ENCODE measurements at regions not wholly inside any gene's neighbourhood (a gene's known extent, or its start where the extent isn't known, plus 50 kb on each side); places are given as distances from the start of the nearest gene placed in this dataset.

- CTCF ChIA-PET = interaction anchor here (0.8 to 1.7 kb wide), 3 partner anchors 10 to 380 kb away, joined by 3 to 5 read pairs (median 3); no protein-coding TSS in a partner anchor
Observed at GRCh38 chr5:56457887-56458812, 225.0 kb upstream of the ANKRD55 start.

DNA sequence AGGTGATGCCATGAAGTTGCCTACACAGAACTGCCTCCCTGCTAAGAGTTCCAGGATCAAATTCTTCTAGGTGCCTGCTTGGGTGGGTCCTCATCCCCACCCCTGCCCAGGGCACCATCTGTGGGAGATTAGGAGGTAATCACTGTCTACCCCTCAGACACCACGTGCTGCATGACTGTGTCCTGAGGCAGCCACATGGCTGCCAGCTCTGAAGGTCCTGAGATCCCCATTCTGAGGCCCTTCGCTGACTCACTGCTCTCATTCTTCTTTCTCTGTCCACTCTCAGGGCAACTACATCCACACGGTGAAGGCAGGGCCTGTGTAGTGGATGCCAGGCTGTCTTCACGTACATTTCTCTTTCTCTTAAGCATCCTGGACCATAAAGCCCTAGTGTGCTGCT, 222.9 kb upstream of the ANKRD55 start:
- no peaks in the 10 kb centered on the region for H3K27me3 Mint-ChIP-seq
- intact Hi-C loops (cut with DNase I, micrococcal nuclease) = no loop called here
- H3K36me3 Mint-ChIP-seq (ENCODE audit: low read depth) = no peaks in the 10 kb centered on the region
- no peak overlapping the region for H3K27ac Mint-ChIP-seq
- no peak overlapping the region for H3K4me3 Mint-ChIP-seq
- ATAC-seq = no peak
- no peak for DNase-seq
- no peaks in the 10 kb centered on the region for H3K4me1 Mint-ChIP-seq
- ChIA-PET POLR2A (no interaction called here), CTCF (no interaction called here)
- no peaks in the 10 kb centered on the region for H3K9me3 Mint-ChIP-seq (ENCODE audit: low read depth)

More at GRCh38 chr5:56457887-56458812, 225.0 kb upstream of the ANKRD55 start:
- no peak for ATAC-seq
- no peaks in the 10 kb centered on the region for H3K36me3 Mint-ChIP-seq (ENCODE audit: low read depth)
- H3K4me1 Mint-ChIP-seq = no peaks in the 10 kb centered on the region
- no peaks in the 10 kb centered on the region for H3K9me3 Mint-ChIP-seq (ENCODE audit: low read depth)
- DNase-seq = no peak
- no peak overlapping the region for H3K27ac Mint-ChIP-seq
- POLR2A ChIA-PET = no interaction called here
- H3K27me3 Mint-ChIP-seq = no peaks in the 10 kb centered on the region
- intact Hi-C loops (cut with DNase I, micrococcal nuclease) = no loop called here
- H3K4me3 Mint-ChIP-seq = no peak overlapping the region

GRCh38 chr5:56455417-56455816, 222.3 kb upstream of the ANKRD55 start:
- Mint-ChIP-seq H3K9me3 (ENCODE audit: low read depth) (no peaks in the 10 kb centered on the region), H3K27me3 (no peaks in the 10 kb centered on the region), H3K4me1 (no peaks in the 10 kb centered on the region), H3K4me3 (no peak overlapping the region), H3K36me3 (ENCODE audit: low read depth) (no peaks in the 10 kb centered on the region), H3K27ac (no peak overlapping the region)
- no peak for ATAC-seq
- CTCF ChIA-PET = no interaction called here
- POLR2A ChIA-PET = no interaction called here
- intact Hi-C loops (cut with DNase I, micrococcal nuclease) = no loop called here
- DNase-seq = no peak

GRCh38 chr5:56454219-56454862, 221.2 kb upstream of the ANKRD55 start:
- Mint-ChIP-seq H3K36me3 (ENCODE audit: low read depth) (no peaks in the 10 kb centered on the region), H3K27ac (no peak overlapping the region), H3K27me3 (no peaks in the 10 kb centered on the region), H3K4me3 (no peak overlapping the region), H3K4me1 (no peaks in the 10 kb centered on the region), H3K9me3 (ENCODE audit: low read depth) (no peaks in the 10 kb centered on the region)
- intact Hi-C loops (cut with DNase I, micrococcal nuclease) = no loop called here
- no peak for ATAC-seq
- DNase-seq = no peak
- ChIA-PET CTCF (no interaction called here), POLR2A (interaction anchor here (0.6 kb wide), 1 partner anchor 18 kb away, joined by 5 read pairs; no protein-coding TSS in a partner anchor)

DNA sequence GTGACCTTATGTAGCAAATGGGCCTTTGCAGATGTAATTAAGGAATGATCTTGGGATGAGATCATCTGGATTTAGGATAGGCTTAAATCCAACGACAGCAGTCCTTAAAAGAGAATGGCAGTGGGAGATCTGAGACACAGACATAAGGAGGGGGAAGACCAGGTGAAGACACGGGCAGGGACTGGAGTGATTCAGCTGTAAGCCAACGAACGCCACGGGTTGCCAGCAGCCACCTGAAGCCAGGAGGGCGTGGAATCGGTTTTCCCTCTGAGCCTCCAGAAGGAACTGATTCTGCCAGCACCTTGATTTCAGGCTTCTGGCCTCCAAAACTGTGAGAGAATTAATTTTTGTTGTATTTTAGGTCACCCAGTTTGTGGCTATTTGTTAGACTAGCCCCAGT, 218.6 kb upstream of the ANKRD55 start:
- DNase-seq (no peak), ATAC-seq (no peak)
- Mint-ChIP-seq H3K27ac (no peak overlapping the region), H3K9me3 (ENCODE audit: low read depth) (no peaks in the 10 kb centered on the region), H3K4me1 (no peaks in the 10 kb centered on the region), H3K36me3 (ENCODE audit: low read depth) (no peaks in the 10 kb centered on the region), H3K27me3 (no peaks in the 10 kb centered on the region), H3K4me3 (no peak overlapping the region)
- POLR2A ChIA-PET = interaction anchor here (0.6 kb wide), 1 partner anchor 128 kb away, joined by 3 read pairs; no protein-coding TSS in a partner anchor
- intact Hi-C loops (cut with DNase I, micrococcal nuclease) = no loop called here
- CTCF ChIA-PET = interaction anchor here (0.6 kb wide), 1 partner anchor 72 kb away, joined by 3 read pairs; no protein-coding TSS in a partner anchor

DNA sequence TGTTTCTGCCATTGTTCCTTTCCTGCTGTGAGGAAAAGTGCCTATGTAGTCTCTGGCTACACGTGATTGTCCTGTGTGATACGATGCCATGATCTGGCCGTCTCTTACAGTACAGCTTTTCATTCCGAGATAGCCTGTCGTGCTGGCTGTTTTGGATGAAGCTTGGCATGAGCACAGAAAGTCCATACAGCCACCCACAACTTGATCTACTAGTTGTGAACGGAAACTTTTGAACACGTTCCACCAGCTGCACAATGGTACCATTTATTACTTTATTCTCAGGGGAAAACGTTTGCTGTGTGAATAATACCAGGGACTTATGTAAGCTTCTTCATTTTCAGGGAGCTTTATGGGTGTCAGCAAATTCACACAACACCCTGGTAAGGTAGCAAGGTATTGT, 217.6 kb upstream of the ANKRD55 start:
- H3K27me3 Mint-ChIP-seq = no peaks in the 10 kb centered on the region
- intact Hi-C loops (cut with DNase I, micrococcal nuclease) = no loop called here
- no peaks in the 10 kb centered on the region for H3K4me1 Mint-ChIP-seq
- ChIA-PET POLR2A (no interaction called here), CTCF (no interaction called here)
- no peak overlapping the region for H3K27ac Mint-ChIP-seq
- no peak for DNase-seq
- no peak overlapping the region for H3K4me3 Mint-ChIP-seq
- H3K36me3 Mint-ChIP-seq (ENCODE audit: low read depth) = no peaks in the 10 kb centered on the region
- ATAC-seq = no peak
- no peaks in the 10 kb centered on the region for H3K9me3 Mint-ChIP-seq (ENCODE audit: low read depth)

DNA sequence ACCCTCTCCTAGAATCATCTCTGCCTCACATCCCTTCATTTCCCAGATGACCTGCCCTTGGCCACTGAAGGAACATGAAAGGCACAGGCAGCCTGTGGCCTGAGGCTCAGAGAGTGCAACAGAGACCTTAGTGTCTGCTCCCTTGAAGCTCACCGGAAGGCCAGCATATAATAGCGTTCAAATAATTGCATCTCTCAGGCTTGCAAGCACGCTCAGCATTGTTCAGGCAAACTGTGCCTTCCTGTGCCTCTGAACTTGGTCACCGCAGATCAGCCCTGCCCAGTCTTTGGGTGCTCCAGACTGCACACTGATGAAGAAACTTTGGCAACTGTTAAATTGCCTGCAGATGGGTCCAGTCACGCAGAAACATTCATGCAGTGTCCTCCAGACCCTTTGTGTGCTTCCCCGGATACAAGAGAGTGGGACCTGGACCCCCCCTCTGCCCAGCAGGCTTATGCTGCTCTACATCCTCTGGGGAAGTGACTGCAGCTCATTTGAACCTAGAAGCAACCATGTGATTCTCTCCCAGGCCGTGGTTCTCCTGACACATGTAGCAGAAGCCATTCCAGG, 216.0 kb upstream of the ANKRD55 start:
- Mint-ChIP-seq H3K27me3 (no peaks in the 10 kb centered on the region), H3K27ac (no peak overlapping the region), H3K4me1 (no peaks in the 10 kb centered on the region), H3K4me3 (no peak overlapping the region), H3K36me3 (ENCODE audit: low read depth) (no peaks in the 10 kb centered on the region), H3K9me3 (ENCODE audit: low read depth) (no peaks in the 10 kb centered on the region)
- CTCF ChIA-PET = no interaction called here
- intact Hi-C loops (cut with DNase I, micrococcal nuclease) = no loop called here
- no peak for DNase-seq
- POLR2A ChIA-PET = no interaction called here
- ATAC-seq = no peak

GRCh38 chr5:56447656-56448055, 214.5 kb upstream of the ANKRD55 start:
- ATAC-seq = no peak
- H3K27me3 Mint-ChIP-seq = no peaks in the 10 kb centered on the region
- no peak for DNase-seq
- CTCF ChIA-PET = no interaction called here
- H3K4me3 Mint-ChIP-seq = no peak overlapping the region
- no peaks in the 10 kb centered on the region for H3K4me1 Mint-ChIP-seq
- H3K9me3 Mint-ChIP-seq (ENCODE audit: low read depth) = no peaks in the 10 kb centered on the region
- POLR2A ChIA-PET = no interaction called here
- H3K36me3 Mint-ChIP-seq (ENCODE audit: low read depth) = no peaks in the 10 kb centered on the region
- no peak overlapping the region for H3K27ac Mint-ChIP-seq
- intact Hi-C loops (cut with DNase I, micrococcal nuclease) = no loop called here

GRCh38 chr5:56447232-56447631, 214.1 kb upstream of the ANKRD55 start:
- ATAC-seq (no peak), DNase-seq (no peak)
- Mint-ChIP-seq H3K4me3 (no peak overlapping the region), H3K27me3 (no peaks in the 10 kb centered on the region), H3K27ac (no peak overlapping the region), H3K4me1 (no peaks in the 10 kb centered on the region), H3K36me3 (ENCODE audit: low read depth) (no peaks in the 10 kb centered on the region), H3K9me3 (ENCODE audit: low read depth) (no peaks in the 10 kb centered on the region)
- intact Hi-C loops (cut with DNase I, micrococcal nuclease) = no loop called here
- POLR2A ChIA-PET = no interaction called here
- CTCF ChIA-PET = no interaction called here

GRCh38 chr5:56446728-56447127, 213.6 kb upstream of the ANKRD55 start:
- ATAC-seq (no peak), DNase-seq (no peak)
- H3K4me3 Mint-ChIP-seq = no peak overlapping the region
- intact Hi-C loops (cut with DNase I, micrococcal nuclease) = no loop called here
- H3K4me1 Mint-ChIP-seq = no peaks in the 10 kb centered on the region
- ChIA-PET POLR2A (no interaction called here), CTCF (no interaction called here)
- H3K36me3 Mint-ChIP-seq (ENCODE audit: low read depth) = no peaks in the 10 kb centered on the region
- H3K9me3 Mint-ChIP-seq (ENCODE audit: low read depth) = no peaks in the 10 kb centered on the region
- H3K27ac Mint-ChIP-seq = no peak overlapping the region
- no peaks in the 10 kb centered on the region for H3K27me3 Mint-ChIP-seq

DNA sequence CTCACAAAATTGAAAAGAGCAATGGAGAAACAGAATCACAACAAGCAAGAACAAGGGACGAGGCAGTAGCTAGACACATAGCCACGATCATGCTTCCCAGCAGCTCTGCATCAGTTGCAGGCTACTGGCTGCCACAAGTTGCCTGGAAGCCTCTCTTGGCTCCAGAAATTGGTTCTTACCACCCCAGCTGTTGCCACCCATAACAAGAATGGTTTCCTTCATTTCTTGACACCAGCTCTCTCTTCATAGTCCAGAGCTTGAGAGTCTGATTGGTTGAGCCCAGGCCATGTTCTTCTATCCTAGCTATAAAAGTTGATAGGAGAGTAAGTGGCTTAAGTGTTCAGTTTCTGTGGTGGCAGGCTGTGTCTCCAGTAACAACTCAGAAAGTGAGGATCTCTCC, 210.7 kb upstream of the ANKRD55 start:
- Mint-ChIP-seq H3K9me3 (ENCODE audit: low read depth) (no peaks in the 10 kb centered on the region), H3K27ac (no peak overlapping the region), H3K4me1 (no peaks in the 10 kb centered on the region), H3K4me3 (no peak overlapping the region), H3K27me3 (no peaks in the 10 kb centered on the region), H3K36me3 (ENCODE audit: low read depth) (no peaks in the 10 kb centered on the region)
- CTCF ChIA-PET = interaction anchor here (0.7 to 1.5 kb wide), 4 partner anchors 60 to 629 kb away, joined by 3 to 7 read pairs (median 4); no protein-coding TSS in a partner anchor
- DNase-seq (no peak), ATAC-seq (no peak)
- intact Hi-C loops (cut with DNase I, micrococcal nuclease) = no loop called here
- POLR2A ChIA-PET = no interaction called here

All from activated CD4-positive, alpha-beta T cell treated with anti-CD3 and anti-CD28 coated beads for 36 hours (primary cell).